SIG-M5 treated with dmso at 0.1 percent for 504 hours (cell line): ENCODE measurements at regions not wholly inside any gene's neighbourhood (a gene's known extent, or its start where the extent isn't known, plus 50 kb on each side); places are given as distances from the start of the nearest gene placed in this dataset.
A peak's percentile ranks its signal among the peaks of the same experiment; 100 is the strongest.

ENCODE experiments used
- DNase-seq: peaks from one replicate; lab custom pipeline; 2025; ENCODE audit not compliant: unreplicated experiment; lab: John Stamatoyannopoulos, UW

DNA sequence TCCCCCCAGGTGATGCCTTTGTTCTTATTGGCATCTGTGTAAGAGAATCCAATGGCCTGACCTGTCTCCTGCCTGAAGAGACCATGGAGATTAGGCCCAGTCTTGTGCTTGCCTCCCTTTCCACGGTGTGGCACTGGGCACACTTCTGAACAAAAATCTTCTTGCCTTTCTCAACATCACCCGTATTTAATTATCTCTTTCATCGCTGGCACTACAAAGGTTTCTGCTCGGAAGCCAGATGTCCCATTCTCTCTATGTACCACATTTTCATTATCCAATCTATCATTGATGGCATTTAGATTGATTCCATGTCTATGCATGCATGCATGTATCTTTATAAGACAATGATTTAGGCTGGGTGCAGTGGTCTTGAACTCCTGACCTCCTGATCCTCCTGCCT lies 74.3 kb downstream of the SLC25A15 start:
- no peak for DNase-seq

DNA sequence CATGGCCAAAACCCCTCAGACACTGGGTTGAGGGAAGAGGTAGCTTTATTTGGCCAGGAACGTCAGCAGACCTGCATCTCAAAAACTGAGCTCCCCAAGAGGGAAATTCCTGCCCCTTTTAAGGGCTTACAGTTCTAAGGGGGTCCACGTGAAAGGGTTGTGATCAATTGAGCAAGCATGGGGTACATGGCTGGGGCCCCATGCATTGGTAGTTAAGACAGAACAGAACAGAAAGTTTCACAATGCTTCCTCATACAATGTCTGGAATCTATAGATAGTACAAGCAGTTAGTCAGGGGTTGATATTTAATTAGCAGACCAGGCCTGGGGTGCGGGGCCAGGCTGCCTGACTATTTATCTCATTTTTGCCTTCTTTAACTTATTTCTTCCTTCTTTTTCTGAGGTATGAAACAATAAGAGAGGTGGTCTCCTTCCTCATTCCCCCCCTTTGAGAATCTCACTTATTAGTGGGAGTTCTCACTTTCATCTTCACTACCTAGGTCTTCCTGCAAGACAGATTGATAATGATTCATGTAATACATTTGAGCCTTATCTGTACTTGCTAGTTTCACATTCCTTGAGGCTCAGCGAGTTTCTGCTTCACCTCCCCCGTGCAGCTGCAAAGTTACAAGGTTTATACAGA lies 84.8 kb downstream of the SLC25A15 start:
- peak; percentile 86 for DNase-seq

DNA sequence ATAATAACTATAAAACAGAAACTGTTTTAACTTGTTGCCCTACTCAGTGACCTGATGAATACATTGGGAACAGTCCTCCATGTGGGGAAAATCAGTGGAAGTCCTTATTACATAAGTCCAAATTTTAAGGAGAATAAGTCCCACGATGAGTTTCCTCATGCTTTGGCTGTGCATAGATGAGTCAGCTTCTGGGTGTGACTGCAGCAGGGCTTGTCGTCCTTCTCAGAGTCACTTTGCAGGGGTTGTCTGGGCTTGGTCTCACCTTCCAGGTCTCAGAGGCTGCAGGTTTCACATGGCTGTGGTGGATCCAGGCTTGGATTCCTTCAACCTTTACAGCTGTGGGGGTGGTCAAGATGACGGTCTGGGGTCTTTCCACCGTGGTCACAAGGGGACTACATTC lies 85.6 kb downstream of the SLC25A15 start:
- peak; percentile 58 for DNase-seq

DNA sequence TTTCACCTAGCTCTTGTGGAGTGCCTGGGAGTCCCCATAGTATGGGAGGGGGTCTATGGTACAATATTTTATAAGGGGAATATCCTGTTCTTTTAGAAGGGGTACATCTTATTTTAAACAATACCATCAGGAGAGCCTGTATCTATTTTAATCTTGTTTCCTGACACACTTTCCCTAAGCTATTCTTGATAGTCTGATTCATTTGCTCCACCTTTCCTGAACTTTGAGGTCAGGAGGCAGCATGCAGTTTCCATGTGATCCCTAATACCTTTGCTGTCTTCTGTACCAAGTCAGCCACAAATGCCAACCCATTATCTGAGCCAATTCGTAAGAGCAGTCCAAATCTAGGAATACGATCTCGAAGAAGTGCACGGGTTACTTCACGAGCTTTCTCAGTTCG lies 86.2 kb downstream of the SLC25A15 start:
- no peak for DNase-seq

DNA sequence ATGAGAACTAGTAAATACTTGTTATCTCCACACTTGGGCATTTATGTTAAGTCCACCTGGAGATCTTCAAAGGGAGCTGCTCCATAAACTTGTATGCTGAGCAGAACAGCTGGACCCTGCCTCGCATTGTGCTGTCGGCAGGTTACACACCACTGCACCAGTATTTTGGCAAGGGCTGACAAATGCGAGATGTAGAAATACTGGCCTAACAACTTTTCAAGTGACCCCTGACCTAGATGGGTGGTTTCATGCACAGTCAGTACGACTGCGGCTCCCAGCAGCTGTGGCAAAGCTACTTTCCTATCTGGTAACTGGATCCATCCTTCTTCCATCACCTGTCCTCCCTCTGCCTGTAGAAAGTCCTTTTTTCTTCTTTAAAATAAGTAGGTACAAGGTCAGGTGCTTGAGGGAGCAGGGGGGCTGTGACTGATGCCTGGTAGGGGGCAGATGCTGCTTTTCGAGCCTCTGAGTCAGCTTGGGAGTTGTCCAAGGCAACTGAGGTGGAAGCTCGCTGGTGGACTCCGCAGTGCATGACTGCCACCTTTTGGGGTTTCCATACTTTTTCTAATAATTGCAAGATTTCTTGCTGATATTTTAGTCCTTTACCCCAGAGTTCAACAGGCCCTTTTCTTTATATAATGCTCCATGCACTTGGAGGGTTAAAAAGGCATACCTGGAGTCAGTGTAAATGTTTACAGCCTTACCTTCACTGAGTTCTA lies 86.8 kb downstream of the SLC25A15 start:
- peak; percentile 22 for DNase-seq

DNA sequence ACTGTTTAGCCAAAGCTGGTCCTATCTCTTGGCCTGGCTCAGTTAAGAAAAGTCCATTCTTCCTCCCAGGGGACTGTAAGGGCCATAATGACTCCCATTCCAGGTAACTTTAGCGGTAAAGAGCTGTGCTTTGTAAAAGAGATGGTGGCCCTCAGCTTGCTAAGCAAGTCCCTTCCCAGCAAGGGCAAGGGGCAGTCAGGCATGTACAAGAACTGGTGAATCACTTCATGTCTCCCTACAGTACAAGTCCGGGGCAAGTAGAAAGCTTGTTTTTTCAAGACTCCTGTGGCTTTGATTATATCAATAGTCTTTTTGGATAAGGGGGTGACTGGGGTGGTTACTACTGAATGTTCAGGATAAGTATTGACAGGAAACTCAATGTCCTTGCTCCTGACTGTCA lies 88.9 kb downstream of the SLC25A15 start:
- no peak for DNase-seq

DNA sequence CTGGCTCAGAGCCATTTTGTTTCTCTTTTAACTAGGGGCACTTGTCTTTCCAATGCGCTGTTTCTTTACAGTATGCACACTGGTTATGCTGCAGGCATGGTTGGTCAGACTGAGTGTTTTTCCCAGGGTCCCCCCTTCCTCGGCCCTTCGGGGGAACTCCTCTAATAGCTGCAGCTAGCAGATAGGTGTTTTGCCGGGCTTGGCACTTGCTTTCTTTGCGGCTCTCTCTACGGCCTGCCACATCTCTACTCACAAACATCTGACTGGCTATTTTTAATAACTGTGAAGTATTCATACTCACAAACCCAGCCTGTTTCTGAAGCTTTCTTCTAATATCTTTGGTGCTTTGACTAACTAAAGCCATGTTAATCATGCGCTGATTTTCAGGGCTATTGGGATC lies 89.4 kb downstream of the SLC25A15 start:
- DNase-seq = no peak
